Tibial artery (tissue), 4 donors: ENCODE measurements at regions not wholly inside any gene's neighbourhood (a gene's known extent, or its start where the extent isn't known, plus 50 kb on each side); places are given as distances from the start of the nearest gene placed in this dataset.

ENCODE experiments used
- DNase-seq, 2 donors: peaks; one replicate each; pipeline ENCODE4 v3.0.0-alpha.2; 2019
- H3K27ac ChIP-seq, 2 donors: fragments of 200-600 bp; sonication (generic) in 1 of 2; 1 replicate in 1 of 2; 2 replicates in 1 of 2; pipeline ENCODE4 v1.5.1; 2018 to 2019; ENCODE audit warnings: mild to moderate bottlenecking in 1 of 2
- H3K27me3 ChIP-seq, 2 donors: fragments of 200-600 bp; sonication (generic) in 1 of 2; one replicate each; pipeline versions ENCODE4 v1.5.1 to v1.6.0; 2016 to 2019
- H3K36me3 ChIP-seq, 3 donors: fragments of 200-600 bp; sonication (generic) in 2 of 3; one replicate each; pipeline ENCODE4 v1.5.1; 2016 to 2019; ENCODE audit warnings: mild to moderate bottlenecking in 2 of 3
- H3K4me1 ChIP-seq, 4 donors: fragments of 200-600 bp; sonication (generic) in 2 of 4; 1 replicate in 3 of 4; 2 replicates in 1 of 4; pipeline ENCODE4 v1.5.1; 2016 to 2019
- H3K4me3 ChIP-seq, 2 donors: fragments of 200-600 bp; sonication (generic) in 1 of 2; 1 replicate in 1 of 2; 2 replicates in 1 of 2; pipeline ENCODE4 v1.5.1; 2018 to 2019; ENCODE audit warnings: mild to moderate bottlenecking in 2 of 2
- H3K9me3 ChIP-seq, 3 donors: fragments of 200-600 bp; sonication (generic) in 1 of 3; one replicate each; pipeline ENCODE4 v1.5.1; 2016 to 2019
- intact Hi-C: fragments of 100-400 bp; cut with DNase I; formaldehyde crosslinking; loops from one replicate; pipeline ENCODE4 v1.15.0; 2023; ENCODE audit warnings: low total_unique reads
- TF ChIP-seq, protein P1 (sequence below), 2 experiments: fragments of 200-600 bp in 1 of 2; fragments of 450-650 bp in 1 of 2; IDR thresholded peaks; one replicate each; pipeline ENCODE4 v1.5.1; 2017 to 2019; ENCODE audit warnings: antibody characterized with exemption in 2 of 2, mild to moderate bottlenecking in 1 of 2, moderate library complexity in 1 of 2

DNA sequence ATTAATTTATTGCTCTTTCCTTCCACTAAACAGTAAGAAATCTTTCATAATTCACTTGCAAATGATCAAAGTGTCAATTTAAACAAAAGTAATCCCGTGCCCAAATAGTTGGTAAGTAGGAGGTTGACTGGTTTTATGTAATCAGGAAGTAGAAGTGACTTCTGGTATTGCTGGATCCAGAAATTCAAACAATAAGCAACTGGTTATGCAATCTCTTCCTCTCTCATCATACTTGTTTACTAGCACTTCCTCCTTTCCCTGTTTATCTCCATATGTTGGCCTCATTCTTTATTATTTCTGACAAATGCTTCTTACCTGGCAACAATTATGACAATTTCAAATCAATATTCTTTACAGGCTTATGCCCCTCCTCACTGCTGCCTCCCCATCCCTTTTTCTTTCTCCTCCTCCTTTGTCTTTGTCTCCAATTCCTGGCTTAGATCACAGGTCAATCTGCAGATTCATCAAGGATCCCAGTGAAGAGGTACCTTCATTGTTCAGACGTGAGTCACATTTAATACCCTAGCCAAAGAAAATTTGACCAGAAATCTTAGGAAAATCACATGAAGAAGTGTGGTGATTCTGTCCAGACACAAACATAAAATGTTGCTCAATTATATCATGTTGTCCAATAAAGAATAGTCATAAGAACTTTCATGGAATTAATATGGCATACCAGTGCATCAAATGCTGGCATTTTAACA, 323.2 kb upstream of the PCDH7 start:
- H3K36me3 ChIP-seq, result no peaks in the 10 kb centered on the region
- H3K9me3 ChIP-seq, result no peaks in the 10 kb centered on the region
- intact Hi-C loops, result no loop called here
- H3K4me1 ChIP-seq, result no peaks in the 10 kb centered on the region
- no peak for DNase-seq
- no peak overlapping the region for H3K4me3 ChIP-seq
- TF ChIP-seq, protein P1, sequence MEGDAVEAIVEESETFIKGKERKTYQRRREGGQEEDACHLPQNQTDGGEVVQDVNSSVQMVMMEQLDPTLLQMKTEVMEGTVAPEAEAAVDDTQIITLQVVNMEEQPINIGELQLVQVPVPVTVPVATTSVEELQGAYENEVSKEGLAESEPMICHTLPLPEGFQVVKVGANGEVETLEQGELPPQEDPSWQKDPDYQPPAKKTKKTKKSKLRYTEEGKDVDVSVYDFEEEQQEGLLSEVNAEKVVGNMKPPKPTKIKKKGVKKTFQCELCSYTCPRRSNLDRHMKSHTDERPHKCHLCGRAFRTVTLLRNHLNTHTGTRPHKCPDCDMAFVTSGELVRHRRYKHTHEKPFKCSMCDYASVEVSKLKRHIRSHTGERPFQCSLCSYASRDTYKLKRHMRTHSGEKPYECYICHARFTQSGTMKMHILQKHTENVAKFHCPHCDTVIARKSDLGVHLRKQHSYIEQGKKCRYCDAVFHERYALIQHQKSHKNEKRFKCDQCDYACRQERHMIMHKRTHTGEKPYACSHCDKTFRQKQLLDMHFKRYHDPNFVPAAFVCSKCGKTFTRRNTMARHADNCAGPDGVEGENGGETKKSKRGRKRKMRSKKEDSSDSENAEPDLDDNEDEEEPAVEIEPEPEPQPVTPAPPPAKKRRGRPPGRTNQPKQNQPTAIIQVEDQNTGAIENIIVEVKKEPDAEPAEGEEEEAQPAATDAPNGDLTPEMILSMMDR (IDR thresholded peaks at IDR 0.05), result no peak
- H3K27ac ChIP-seq, result no peak overlapping the region
- no peaks in the 10 kb centered on the region for H3K27me3 ChIP-seq

DNA sequence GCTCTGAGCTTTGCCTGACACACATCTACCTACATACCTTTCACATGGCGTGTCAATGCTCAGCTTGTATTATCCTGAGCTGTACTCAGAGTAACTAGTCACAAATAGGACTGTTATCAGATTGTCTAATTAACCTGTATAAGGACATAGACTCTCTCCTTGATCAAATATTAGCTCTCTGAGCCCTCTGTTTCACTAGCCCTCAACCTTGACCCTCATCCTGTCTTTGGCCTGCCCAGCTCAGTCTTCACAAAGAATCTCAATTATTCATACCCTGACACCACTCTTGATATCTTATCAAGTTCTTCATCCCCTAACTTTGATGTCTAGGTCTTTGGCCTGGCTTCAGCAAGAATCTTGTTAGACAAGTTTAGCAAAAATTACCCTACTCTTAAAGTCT, 320.7 kb upstream of the PCDH7 start:
- Histone ChIP-seq H3K36me3 (no peaks in the 10 kb centered on the region), H3K4me3 (no peak overlapping the region), H3K27me3 (no peaks in the 10 kb centered on the region), H3K27ac (no peak overlapping the region), H3K9me3 (no peaks in the 10 kb centered on the region), H3K4me1 (no peaks in the 10 kb centered on the region)
- intact Hi-C loops, result no loop called here
- no peak for DNase-seq
- TF ChIP-seq, protein P1 (IDR thresholded peaks at IDR 0.05), result no peak

GRCh38 chr4:30402276-30402675, 317.9 kb upstream of the PCDH7 start:
- no peaks in the 10 kb centered on the region for H3K4me1 ChIP-seq
- no peaks in the 10 kb centered on the region for H3K36me3 ChIP-seq

GRCh38 chr4:30413915-30414314, 306.3 kb upstream of the PCDH7 start:
- H3K27me3 ChIP-seq, result no peaks in the 10 kb centered on the region
- peaks cover 2 to 12% (median 7%) of the 10 kb centered on the region in 3 donors for H3K9me3 ChIP-seq
- intact Hi-C loops, result no loop called here
- H3K36me3 ChIP-seq, result no peaks in the 10 kb centered on the region
- no peak overlapping the region for H3K4me3 ChIP-seq
- TF ChIP-seq, protein P1 (IDR thresholded peaks at IDR 0.05), result no peak
- H3K4me1 ChIP-seq, result no peaks in the 10 kb centered on the region
- H3K27ac ChIP-seq, result no peak overlapping the region
- DNase-seq, result no peak

More at GRCh38 chr4:30402276-30402675, 317.9 kb upstream of the PCDH7 start:
- Histone ChIP-seq H3K27me3 (no peaks in the 10 kb centered on the region), H3K9me3 (no peaks in the 10 kb centered on the region), H3K27ac (no peak overlapping the region), H3K4me3 (no peak overlapping the region)
- TF ChIP-seq, protein P1 (IDR thresholded peaks at IDR 0.05), result no peak
- DNase-seq, result no peak
- intact Hi-C loops, result no loop called here

DNA sequence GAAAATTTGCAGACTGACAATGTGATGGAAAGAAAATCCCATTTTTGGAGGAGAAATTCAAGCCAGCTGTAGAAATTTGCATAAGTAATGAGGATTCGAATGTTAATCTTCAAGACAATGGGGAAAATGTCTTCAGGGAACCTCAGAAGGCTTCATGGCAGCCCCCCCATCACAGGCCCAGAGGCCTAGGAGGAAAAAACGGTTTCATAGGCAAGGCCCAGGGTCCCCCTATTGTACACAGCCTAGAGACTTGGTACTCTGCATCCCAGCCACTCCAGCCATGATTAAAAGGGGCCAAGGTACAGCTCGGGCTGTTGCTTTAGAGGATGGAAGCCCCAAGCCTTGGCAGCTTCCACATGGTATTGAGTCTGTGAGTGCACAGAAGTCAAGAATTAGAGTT, 303.6 kb upstream of the PCDH7 start:
- no peak for DNase-seq
- intact Hi-C loops, result no loop called here
- peaks cover 5 to 12% (median 7%) of the 10 kb centered on the region in 3 donors for H3K9me3 ChIP-seq

More for the DNA sequence above, 303.6 kb upstream of the PCDH7 start:
- TF ChIP-seq, protein P1 (IDR thresholded peaks at IDR 0.05), result no peak
- Histone ChIP-seq H3K4me1 (no peaks in the 10 kb centered on the region), H3K4me3 (no peak overlapping the region), H3K36me3 (no peaks in the 10 kb centered on the region), H3K27ac (no peak overlapping the region), H3K27me3 (no peaks in the 10 kb centered on the region)
